GM12873 (cell line): ENCODE measurements at regions not wholly inside any gene's neighbourhood (a gene's known extent, or its start where the extent isn't known, plus 50 kb on each side); places are given as distances from the start of the nearest gene placed in this dataset.

Experiments
- TF ChIP-seq, protein P1 (sequence below): IDR thresholded peaks from 2 replicates; pipeline ENCODE4 v1.5.1; 2012; ENCODE audit warnings: low read depth, mild to moderate bottlenecking, moderate library complexity, low read length, control low read depth; ENCODE audit not compliant: insufficient read depth; ENCODE audit errors: missing control alignments

DNA sequence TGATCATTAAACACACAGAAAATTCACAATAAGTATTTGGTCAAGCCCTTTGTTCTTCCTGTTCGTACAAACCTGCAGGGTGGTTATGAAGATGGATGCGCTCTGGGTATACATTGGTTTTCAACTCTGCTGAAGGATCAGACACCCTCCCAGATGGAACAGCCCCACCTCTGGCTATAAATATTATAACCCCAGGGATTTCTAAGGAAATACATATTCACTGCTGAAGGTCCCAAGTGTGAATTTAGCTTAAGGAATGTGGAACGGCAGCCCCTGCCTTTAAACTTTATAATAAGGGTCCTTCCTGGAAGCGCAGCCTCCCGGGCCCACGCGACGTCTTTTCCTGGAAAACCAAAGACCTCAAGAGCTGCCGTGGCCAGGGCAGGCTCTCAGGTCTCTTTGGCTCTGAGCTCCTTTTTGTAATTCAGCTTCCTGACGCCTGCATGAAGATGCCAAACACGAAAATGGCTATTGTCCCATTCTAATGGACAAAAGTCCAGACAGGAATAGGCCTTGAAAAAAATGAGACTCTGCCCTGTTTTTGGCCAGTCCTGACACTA is 172.4 kb upstream of the SSTR4 start:
- TF ChIP-seq, protein P1, sequence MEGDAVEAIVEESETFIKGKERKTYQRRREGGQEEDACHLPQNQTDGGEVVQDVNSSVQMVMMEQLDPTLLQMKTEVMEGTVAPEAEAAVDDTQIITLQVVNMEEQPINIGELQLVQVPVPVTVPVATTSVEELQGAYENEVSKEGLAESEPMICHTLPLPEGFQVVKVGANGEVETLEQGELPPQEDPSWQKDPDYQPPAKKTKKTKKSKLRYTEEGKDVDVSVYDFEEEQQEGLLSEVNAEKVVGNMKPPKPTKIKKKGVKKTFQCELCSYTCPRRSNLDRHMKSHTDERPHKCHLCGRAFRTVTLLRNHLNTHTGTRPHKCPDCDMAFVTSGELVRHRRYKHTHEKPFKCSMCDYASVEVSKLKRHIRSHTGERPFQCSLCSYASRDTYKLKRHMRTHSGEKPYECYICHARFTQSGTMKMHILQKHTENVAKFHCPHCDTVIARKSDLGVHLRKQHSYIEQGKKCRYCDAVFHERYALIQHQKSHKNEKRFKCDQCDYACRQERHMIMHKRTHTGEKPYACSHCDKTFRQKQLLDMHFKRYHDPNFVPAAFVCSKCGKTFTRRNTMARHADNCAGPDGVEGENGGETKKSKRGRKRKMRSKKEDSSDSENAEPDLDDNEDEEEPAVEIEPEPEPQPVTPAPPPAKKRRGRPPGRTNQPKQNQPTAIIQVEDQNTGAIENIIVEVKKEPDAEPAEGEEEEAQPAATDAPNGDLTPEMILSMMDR = no peak

DNA sequence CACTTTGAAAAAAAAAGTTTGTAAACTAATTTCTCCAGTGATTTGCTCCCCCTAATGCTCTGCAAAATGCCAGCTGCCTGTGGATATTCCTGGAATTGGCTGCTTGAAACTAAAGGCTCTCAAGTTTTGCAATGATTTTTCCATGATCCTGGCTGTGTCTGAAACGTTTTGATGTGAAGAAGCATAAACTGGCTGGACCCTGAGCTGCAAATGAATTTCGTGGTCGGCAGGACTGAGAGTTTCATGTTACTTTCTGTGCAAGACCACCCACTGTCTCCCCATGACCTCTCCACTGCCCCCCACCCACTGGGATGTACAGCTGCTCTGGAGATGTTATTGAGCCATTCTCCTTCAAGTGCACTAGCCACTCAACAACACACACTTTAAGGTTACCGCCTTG is 171.3 kb upstream of the SSTR4 start:
- TF ChIP-seq, protein P1 = no peak

DNA sequence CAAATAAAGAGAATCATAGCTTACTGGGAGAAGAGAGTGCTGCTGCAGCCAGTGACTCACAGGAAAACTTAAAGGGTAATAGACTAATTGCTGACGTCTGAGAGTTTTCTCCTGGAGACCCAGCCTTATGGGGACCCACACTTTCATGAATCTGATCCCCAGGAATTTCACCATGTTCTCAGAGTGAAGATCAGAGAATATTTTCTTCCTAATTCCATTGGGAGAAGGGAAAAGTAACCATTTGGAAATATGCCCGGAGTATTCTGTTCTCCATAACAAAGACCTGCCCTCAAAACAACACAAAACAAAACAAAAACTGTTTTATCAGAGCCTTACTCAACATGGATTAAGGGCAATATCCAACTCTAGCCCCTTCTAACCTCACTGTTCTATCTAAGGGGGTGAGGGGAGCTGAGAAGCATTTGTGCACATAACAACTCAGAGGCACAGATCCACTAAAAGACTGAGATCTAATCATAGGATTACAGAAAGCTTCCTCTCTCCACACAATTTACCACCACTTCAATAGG is 168.2 kb upstream of the SSTR4 start:
- TF ChIP-seq, protein P1 = no peak

DNA sequence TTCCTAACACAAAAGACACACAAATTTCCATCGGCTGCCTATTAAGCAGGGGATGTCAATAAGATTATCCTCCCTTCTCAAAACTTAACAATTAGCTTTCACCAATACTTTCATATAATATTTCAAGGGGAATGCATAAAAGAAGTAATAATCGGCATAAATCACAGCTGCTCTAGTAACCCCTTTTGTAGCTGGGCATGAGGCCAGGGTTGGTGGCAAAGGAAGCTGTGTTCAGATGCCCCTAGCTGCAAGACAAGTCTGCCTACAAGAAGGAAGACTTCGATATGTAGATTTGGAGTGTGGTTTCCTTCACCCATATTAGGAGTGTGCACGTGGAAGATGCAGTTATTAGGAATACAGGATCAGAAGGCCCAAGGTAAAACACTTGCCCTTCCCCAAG is 156.9 kb upstream of the SSTR4 start:
- TF ChIP-seq, protein P1 = no peak

DNA sequence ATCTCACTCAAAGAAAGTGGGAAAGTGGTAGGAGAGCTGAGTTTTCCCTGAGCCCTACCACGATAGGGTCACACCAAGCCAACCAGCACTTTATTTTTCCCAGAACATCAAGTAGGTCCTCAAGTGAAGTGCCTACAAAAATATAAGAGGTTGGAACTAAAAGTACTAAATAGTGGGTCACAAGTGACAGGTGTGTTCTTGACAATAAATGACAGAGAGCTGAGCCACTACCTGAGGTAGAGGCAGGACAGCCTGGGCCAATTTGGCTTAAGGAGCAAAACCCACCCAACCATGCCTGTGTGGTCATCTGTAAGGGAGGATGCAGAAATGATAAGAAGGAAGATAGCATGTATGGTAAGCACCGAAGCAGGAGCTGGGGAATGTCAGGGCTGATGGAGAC is 154.8 kb upstream of the SSTR4 start:
- TF ChIP-seq, protein P1 = no peak

DNA sequence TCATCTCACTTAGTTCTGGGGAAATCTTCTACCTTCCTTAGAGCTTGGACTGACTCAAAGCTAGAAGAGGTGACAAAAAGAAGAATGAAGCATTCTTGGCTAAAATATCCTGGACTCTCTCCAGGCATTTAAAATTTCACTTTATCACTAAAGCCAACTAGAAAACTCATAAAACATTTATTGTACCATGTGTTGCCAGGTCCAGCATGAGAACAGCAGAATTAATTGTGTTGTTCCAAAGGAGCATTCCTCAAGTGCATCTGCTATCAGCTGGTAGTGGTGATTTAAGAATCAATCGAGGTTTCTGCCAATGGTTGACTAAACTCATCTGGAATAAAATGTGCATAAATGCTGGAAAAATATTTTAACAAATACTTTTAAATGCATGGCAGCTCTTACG is 147.3 kb upstream of the SSTR4 start:
- TF ChIP-seq, protein P1 = no peak

DNA sequence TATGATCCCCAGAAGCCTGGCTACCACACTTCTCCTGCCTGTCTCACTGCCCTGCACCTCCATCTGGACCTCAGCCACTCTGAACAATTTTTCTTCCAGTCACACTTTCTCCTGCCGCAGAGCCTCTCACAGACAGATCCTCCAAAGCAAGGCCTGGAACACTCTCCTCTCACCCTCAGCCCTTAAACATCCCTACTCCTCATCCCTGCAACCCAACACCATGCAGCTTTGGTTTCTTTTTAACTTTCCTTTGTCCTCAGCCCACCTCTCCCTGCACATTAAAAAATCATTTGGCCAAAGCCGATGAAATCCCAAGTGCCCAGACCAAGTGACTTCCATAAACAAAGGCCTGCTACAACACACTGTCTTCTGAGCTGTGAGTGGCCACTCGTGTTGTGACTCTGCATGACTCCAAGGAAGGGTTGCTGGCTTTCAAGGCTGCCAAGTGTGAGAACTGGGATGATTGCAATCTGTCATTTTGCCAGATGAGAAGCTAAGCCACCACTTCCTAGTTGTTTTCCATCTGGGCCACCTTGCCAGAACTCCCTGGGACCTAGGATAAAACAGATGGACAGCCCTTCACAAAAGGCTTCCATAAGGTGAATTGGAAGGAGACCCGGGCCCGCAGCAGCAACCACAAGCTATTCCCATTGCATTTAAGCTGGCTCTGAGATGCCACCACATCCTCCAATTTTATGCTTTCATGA is 144.4 kb upstream of the SSTR4 start:
- TF ChIP-seq, protein P1 = no peak
